ENCODE measurements at regions not wholly inside any gene's neighbourhood (a gene's known extent, or its start where the extent isn't known, plus 50 kb on each side); places are given as distances from the start of the nearest gene placed in this dataset.

GRCh38 chr3:148002705-148003205 is 593.6 kb downstream of the ZIC1 start:
- Histone ChIP-seq H3K36me3 (ENCODE audit: control insufficient read depth, insufficient read depth, low read length) (no peaks in the 10 kb centered on the region), H3K27me3 (ENCODE audit: control insufficient read depth, insufficient read depth, low read length) (no peaks in the 10 kb centered on the region), H3K4me3 (ENCODE audit: low read depth, low read length) (no peak overlapping the region)
- FAIRE-seq (no peak), DNase-seq (ENCODE audit: low read depth) (no peak)
- no peak for TF ChIP-seq CTCF (IDR thresholded peaks at IDR 0.05; ENCODE audit: insufficient read depth, low read length, severe bottlenecking)

- no peak for FAIRE-seq
- no peak for DNase-seq (ENCODE audit: low read depth)
- no peaks in the 10 kb centered on the region for H3K36me3 ChIP-seq (ENCODE audit: control insufficient read depth, insufficient read depth, low read length)
- no peak for TF ChIP-seq CTCF (IDR thresholded peaks at IDR 0.05; ENCODE audit: insufficient read depth, low read length, severe bottlenecking)
- H3K27me3 ChIP-seq (ENCODE audit: control insufficient read depth, insufficient read depth, low read length) = no peaks in the 10 kb centered on the region
- no peak overlapping the region for H3K4me3 ChIP-seq (ENCODE audit: low read depth, low read length)
These were observed 595.2 kb downstream of the ZIC1 start for GRCh38 chr3:148004331-148004730.

GRCh38 chr3:148005456-148005855 is 596.3 kb downstream of the ZIC1 start:
- H3K36me3 ChIP-seq (ENCODE audit: control insufficient read depth, insufficient read depth, low read length) = no peaks in the 10 kb centered on the region
- DNase-seq (ENCODE audit: low read depth) (no peak), FAIRE-seq (no peak)
- no peaks in the 10 kb centered on the region for H3K27me3 ChIP-seq (ENCODE audit: control insufficient read depth, insufficient read depth, low read length)
- H3K4me3 ChIP-seq (ENCODE audit: low read depth, low read length) = no peak overlapping the region
- TF ChIP-seq CTCF (IDR thresholded peaks at IDR 0.05; ENCODE audit: insufficient read depth, low read length, severe bottlenecking) = no peak

GRCh38 chr3:148006508-148006907 is 597.3 kb downstream of the ZIC1 start:
- Histone ChIP-seq H3K36me3 (ENCODE audit: control insufficient read depth, insufficient read depth, low read length) (no peaks in the 10 kb centered on the region), H3K4me3 (ENCODE audit: low read depth, low read length) (no peak overlapping the region), H3K27me3 (ENCODE audit: control insufficient read depth, insufficient read depth, low read length) (no peaks in the 10 kb centered on the region)
- no peak for TF ChIP-seq CTCF (IDR thresholded peaks at IDR 0.05; ENCODE audit: insufficient read depth, low read length, severe bottlenecking)
- FAIRE-seq = no peak
- DNase-seq (ENCODE audit: low read depth) = peak; percentile 4

- Histone ChIP-seq H3K36me3 (ENCODE audit: control insufficient read depth, insufficient read depth, low read length) (no peaks in the 10 kb centered on the region), H3K4me3 (ENCODE audit: low read depth, low read length) (no peak overlapping the region), H3K27me3 (ENCODE audit: control insufficient read depth, insufficient read depth, low read length) (no peaks in the 10 kb centered on the region)
- FAIRE-seq (no peak), DNase-seq (ENCODE audit: low read depth) (no peak)
- TF ChIP-seq CTCF (IDR thresholded peaks at IDR 0.05; ENCODE audit: insufficient read depth, low read length, severe bottlenecking) = no peak
These were observed 599.4 kb downstream of the ZIC1 start for GRCh38 chr3:148008591-148008990.

- H3K4me3 ChIP-seq (ENCODE audit: low read depth, low read length) = no peak overlapping the region
- no peak for DNase-seq (ENCODE audit: low read depth)
- no peaks in the 10 kb centered on the region for H3K27me3 ChIP-seq (ENCODE audit: control insufficient read depth, insufficient read depth, low read length)
- H3K36me3 ChIP-seq (ENCODE audit: control insufficient read depth, insufficient read depth, low read length) = no peaks in the 10 kb centered on the region
- no peak for FAIRE-seq
- TF ChIP-seq CTCF (IDR thresholded peaks at IDR 0.05; ENCODE audit: insufficient read depth, low read length, severe bottlenecking) = no peak
These were observed 611.7 kb downstream of the ZIC1 start for GRCh38 chr3:148020861-148021260.
